DMS 273 (cell line): ENCODE measurements at regions not wholly inside any gene's neighbourhood (a gene's known extent, or its start where the extent isn't known, plus 50 kb on each side); places are given as distances from the start of the nearest gene placed in this dataset.

Source experiments
- DNase-seq: peaks from one replicate; lab custom pipeline; 2025; ENCODE audit not compliant: unreplicated experiment; lab: John Stamatoyannopoulos, UW

DNA sequence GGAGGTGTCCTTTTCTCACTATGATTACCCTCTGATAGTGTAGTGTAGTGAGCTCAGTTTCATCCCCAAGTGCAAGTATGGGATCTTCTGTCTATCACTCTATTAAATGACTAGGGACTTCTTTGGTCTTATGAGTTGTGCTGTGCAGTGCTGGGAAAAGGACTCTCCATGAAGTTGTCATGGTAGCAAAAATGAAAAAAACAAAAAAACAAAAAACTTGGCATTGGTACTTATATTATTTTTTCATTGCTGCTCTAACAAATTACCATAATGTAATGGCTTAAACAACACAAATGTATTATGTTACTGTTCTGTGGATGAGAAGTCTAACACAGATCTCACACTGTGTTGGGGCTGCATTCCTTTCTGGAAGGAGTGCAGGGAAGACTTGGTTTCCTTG lies 393.1 kb upstream of the NOVA1 start:
- DNase-seq = no peak

DNA sequence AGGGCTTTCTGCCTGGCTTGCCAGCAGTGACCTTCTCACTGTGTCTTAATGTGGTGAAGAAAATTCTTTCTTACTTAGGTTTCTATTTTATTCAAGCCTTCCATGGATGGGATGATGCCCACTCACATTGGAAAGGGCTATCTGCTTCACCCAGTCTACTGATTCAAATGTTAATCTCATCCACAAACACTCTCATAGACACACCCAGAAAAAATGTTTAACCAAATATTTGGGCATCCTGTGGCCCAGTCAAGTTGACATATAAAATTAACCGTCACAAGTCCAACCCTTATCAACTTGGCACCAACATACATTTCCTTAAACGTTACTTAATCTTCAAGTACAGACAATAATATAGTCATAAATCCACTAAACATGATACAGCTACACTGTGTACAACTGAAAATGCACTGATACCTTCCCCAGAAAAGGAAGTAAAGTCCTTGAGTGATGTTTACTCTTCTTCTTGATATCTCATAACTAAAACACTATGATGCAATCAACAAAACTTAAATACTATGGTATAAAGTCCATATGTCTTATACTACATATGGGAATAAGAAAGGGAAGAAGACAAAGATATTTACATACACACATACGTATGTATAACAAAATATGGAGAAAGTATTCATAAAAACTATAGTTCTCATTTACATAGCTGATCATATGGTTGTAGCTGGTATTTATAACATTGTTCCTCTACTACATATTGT lies 394.7 kb upstream of the NOVA1 start:
- DNase-seq = no peak

DNA sequence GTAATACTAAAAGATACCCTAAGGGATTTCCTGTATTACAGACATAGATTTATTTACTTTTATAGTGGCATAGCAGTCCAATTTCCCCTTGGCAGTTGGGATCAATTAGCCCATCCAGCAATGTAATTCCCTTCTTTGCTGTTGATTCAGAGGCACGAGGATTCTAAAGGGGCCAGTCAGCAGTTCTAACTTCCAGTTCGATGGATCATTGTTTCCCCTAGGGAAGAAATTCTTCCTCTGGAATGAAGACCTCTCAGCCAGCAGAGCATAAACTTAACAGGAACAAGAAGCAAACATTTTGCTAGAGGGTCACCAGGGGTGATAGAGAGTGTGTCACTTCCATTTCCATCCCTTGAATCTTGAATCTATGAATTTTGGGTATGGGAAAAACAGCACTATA lies 395.7 kb upstream of the NOVA1 start:
- DNase-seq = no peak

DNA sequence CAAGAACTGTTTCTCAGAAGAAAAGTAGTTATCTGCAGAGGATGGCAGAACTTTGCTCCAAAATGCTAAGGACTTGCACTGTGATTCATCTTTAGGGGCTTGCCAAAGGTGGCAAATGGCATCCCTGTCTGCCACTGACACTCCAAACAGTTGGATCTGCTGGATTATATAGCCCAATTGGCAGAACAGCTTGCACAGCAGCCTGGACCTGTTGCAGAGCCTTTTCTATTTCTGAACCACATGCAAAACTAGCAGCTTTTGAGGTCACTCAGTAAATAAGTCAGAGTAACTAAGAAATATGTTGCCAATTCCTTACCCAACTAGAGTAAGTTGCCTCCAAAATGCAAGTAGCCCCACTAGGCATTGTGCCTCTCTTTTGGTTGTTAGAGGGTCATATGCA lies 397.5 kb upstream of the NOVA1 start:
- no peak for DNase-seq

DNA sequence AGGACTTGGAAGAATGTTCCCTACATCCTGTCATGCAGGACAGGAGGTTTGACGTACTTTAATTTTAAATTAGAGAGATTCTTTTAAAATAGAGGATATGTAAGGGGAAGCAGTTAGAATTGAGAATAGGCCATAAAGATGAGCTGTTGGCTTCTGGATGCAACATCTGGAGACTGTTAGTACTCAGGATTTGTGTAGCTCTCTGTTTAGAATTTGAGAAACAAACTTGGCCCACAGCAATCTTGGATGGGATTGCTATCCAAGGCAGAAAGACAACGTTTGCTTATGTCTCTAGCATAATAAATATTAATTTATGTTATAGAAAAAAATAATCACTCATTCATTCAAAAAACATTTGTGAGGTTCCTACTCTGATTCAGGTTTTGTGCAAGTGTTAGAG lies 398.4 kb upstream of the NOVA1 start:
- no peak for DNase-seq

DNA sequence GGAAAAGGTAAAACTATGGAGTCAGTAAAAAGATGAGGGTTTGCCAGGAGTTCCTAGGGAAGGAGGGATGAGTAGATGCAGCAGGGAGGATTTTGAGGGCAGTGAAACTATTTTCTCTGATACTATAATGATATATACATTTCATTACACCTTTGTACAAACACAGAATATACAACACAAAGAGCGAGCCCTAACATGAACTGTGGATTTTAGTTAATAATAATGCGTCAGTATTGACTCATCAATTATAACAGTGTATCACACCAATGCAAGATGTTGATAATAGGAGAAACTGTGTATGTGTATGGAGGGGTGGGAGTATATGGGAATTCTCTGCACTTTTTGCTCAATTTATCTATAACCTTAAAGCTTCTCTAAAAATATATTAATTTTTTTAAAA lies 404.3 kb upstream of the NOVA1 start:
- DNase-seq = no peak

DNA sequence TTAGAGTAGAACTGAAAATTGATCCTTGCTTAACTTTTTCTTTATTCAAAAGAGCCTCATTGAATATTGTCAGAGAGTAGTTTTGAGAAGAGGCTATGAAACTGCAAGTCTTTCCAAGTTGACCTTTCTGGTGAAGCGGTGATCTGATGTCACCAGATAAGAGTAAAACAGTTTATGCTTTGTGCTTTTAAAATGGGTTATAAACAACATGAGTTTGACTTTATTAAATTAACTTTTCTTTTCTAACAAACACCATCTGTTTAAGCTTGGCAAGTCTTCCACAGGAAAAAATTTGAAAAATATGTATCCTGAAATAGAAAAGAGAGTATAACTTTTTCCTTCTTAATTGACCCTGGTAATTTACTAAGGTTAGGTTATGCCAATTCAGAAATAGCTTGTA lies 408.7 kb upstream of the NOVA1 start:
- DNase-seq = no peak

DNA sequence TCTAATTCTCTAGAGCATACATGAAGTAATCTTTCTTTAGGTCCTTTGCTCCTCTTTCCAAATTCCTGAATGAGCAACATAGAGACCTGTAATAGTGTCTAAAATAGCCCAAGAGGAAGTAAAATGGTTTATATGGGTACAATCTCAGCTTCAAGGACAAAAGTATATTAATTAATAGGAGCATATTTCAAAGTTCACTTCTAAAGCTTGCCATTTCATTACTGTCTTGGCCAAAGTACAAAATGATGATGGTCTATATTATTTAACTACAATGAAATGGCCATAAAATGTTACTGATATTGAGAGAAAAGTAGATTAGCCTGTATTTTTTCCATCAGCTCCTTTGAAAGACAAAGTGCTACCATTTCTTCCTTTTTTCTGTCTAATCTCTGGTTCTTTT lies 410.4 kb upstream of the NOVA1 start:
- no peak for DNase-seq

DNA sequence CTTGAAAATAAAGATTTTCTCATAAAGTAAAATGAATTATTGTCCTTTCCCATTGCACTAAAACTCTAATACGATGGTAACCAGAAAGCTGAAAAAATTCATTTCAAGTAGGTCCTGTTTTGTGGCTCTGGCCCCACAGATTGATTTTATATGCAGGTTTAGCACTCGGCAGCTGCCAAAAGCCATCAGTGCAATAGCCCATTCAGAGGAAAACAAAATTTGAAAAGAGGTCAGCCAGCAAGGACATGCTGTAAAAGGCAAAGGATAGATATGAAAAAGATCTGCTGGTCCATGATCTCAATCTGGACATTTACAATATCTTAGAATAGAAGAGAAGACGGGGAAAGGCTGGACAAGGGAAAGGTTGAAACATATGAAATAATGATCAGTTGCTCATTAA lies 414.8 kb upstream of the NOVA1 start:
- DNase-seq = no peak

DNA sequence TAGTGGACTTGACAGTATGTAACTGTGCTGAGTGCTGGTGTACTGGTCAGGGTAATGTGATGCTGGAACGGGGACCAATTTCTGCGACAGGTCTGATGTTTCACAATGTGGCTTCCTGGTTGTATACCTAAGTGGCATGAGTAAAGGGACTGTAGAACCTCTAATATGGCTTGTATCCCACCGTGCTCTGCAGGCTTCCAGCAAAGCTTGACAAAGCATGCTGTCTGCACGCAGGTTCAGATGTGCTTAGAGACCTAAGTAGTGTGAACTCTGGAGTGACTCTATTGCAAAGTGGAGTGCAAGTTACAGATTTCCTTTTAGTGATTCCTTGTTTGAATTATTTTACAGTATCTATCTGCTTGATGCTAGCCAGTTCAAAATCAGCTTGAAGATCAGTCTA lies 415.8 kb upstream of the NOVA1 start:
- no peak for DNase-seq

DNA sequence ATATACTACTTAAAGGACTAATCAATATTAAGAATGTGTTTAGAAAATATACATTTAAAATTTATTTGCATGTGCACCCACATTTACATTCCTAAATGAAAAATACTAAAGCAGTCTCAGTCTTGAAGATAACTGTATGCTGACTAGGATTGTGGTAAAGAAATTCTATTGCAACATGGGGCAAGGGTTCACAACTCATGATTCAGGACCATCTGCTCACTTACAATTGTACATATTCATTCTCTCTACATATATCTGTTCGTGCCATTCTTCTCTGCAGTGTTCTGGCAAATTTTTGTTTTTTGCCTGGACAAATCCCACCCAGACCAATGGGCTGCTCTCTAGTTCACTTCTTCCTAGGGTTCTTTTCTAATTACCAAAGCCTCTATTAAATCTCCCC lies 417.2 kb upstream of the NOVA1 start:
- DNase-seq = no peak

DNA sequence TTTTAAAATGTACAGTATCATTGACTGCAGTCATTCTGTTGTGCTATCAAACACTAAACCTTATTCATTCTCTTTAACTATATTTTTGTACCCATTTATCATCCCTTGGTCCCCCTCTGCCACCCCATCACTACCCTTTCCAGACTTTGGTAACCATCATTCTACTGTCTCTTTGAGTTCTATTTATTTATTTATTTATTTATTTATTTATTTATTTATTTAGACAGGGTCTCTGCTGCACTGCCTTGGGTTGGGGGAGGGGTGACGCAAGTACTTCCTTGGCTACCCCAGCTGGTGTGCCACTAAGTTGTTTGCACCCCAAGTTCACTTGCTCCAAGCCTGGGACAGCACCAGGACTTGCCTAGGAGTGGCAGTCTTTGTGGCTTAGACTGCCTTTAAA lies 427.8 kb upstream of the NOVA1 start:
- no peak for DNase-seq

DNA sequence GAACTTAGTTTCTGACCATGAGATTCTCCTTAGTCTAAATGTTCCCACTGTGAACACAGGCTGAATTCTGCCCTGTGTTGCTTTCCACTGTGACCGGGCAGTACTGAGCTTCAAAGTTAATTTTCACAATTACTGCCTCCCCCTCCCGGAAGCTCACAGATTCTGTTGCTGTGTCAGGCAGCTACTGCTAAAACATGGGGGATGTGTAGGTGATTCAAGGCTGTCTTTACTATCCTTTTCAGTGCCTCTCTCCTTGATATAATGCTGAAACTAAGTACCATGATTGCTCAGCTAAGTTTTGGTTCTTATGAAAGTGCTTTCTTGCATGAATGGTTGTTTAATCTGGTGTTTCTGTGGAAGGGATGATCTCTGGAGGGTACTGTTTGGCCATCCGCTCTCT lies 428.3 kb upstream of the NOVA1 start:
- no peak for DNase-seq

DNA sequence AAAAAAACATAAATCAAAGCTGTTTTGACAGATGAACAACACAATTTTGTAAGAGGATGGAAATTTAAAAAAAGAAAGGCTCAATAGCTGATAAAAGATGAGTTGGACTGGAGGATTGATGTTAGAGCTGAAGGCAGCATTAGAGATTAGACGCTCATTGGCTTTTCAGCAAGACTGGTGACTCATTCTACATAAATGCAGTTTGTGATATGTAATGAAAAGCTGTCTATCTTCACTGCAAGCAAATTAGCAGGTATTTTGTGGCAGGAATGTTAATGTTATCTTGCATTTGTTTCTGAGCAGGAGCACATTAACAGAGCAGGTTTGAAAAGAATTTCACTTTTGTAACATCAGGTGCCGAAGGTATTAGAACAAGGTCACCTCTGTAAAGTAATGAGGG lies 442.7 kb upstream of the NOVA1 start:
- DNase-seq = no peak

DNA sequence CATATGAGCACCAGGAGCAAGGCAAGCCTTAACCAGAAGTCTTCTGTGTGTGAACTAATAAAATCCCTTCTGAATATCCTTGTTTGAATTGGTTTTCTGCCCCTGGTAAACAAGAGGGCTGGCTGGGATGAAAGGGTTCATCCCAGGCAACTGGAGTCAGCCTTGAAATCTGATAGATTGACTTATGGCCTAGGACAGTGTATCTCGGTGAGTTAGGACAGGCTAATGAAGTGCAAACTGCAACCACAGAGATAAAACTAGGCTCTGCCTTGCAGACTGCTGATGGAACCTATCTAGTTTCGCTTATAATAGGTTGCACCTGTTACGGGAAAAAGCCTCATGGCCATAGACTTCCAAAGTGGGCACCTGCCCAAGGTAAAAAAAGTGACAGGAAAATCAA lies 451.9 kb upstream of the NOVA1 start:
- no peak for DNase-seq

DNA sequence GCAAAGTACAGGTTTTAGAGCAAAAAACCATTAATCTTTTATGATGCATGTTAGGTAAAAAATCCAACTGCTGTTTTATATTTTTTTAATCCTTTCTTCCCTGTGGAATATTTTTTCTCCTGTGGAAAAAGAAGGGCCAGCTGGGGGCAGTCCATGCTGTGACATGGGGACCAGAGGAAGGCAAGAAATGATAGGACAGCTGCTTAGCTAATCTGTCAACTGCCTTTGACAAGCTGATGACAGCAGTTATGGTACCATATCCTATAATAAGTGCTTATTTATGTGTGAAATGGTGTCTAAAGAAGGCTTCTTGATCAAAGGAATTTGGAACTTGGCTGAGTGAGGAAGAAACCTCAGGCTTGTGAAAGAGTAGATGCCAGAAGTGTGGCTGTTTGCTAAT lies 452.4 kb upstream of the NOVA1 start:
- no peak for DNase-seq

DNA sequence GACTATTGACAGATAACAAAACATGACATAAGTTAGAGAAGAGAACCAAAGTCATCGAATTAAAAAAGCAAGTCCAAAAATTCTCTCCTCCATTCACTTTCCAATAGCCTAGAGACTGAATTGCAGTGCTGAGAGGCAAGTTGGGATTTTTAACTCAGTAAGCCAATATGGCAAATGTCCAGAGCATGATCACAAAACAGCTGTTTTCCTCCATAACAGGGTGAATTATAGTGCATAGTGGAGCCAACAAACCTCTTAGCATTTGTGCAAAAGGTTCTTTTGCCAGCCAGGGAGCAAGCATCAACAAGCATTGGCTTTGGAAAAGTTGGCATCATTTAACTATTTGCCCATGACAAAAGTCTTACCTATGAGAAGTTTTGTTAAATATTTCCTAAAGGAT lies 458.8 kb upstream of the NOVA1 start:
- DNase-seq = peak; percentile 18

DNA sequence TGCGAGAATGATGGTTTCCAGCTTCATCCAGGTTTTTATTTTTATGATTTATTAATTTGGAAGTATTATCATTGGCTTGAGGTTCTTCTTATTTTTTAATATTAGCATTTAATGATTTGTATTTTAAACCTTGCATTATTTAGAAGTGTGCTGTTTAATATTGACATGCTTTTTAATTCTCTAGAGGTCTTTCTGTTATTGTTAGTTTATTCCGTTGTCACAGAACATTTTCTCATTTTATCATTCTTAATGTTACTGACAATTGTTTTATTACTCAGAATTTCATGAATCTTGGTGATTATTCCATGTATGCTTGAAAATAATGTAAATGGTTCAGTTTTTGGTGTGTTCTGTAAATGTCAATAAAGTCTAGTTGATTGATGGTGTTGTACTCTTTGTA lies 463.5 kb upstream of the NOVA1 start:
- DNase-seq = no peak

DNA sequence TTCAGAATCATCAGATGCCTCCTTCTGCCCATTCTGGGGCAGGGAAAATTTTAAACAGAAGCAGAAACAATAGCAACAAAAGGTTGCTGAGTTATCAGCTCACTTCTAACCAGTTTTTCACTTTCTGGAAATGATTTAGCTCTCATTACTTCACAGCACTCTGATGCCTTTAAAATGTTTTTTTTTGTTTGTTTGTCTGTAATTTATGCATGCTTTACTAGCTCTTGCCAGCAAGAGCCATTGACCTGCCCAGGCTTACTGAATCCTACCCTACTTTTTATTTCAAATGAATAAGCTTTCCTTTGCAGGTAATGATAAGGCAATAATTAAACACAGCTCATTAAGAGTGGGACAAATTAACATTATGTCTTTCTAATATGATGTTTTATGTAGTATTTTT lies 466.1 kb upstream of the NOVA1 start:
- DNase-seq = no peak

DNA sequence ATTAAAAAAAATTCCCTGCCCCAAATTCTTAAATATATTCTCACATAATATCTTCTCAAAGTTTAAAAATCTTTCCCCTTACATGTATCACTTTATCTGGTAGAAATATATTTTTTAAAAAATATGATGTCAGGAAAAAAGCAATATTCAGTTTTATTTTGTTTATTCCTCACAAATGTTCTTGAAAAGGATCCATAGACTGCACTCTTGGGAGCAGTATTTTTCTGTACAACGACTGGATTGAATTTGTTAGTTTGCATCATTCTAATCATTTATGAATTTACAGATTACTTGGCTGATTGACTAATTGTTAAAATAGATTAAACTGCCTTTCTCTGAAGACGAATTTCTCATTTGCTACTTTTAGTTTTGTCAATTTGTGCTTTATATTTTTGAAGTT lies 468.1 kb upstream of the NOVA1 start:
- DNase-seq = no peak

DNA sequence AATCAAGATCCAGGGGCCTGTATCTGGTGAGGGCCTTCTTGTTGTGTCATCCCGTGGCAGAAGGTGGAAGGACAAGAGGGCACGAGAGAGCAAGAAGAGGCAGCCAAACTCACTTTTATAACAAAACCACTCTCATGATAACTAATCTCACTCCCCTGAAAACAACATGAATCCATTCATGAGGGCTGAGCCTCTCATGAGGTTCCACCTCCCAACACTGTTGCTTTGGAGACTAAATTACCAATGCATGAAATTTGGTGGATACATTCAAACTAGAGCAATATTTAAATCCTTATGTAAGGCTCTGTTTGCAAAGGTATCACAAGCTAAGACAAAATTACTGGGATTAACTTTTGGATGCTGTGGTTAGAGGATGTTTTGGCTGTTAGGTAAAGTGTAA lies 470.1 kb upstream of the NOVA1 start:
- no peak for DNase-seq

DNA sequence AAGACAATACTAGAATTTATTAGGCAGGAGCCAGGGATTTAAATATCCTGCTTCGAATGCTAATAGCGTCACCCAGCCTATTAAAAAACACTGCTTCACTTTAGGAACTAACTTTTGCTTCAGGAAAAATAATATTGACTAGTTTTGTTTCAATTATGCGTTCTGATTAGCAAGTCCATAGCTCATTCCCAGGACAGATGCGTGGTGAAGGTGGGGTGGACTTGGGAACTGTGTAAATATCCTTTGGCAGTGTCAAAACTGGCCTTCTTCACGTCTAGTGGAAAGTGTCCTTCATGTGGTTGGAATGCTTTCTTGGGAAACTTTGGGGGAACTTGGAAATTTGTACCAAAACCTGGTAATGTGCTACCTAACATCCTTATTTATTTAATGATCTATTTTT lies 474.8 kb upstream of the NOVA1 start:
- no peak for DNase-seq

DNA sequence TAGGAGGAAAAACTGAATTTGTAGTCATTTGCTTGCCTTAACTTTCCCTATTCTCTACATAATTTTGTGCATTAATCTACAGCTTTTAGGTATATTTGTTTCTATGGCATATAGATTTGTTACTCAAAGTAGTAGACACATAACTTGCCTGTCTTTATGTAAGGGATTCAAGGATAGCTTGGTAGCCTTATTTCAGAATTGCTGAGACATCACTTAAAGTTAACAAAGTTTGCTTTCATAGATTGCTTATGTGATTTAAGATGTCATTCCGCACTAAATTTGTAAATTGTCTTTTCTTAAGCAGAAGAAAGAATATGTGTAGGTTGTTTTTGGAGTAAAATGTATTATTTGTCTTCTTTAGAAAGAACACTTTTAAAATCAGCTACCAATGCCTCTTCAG lies 477.7 kb upstream of the NOVA1 start:
- no peak for DNase-seq

DNA sequence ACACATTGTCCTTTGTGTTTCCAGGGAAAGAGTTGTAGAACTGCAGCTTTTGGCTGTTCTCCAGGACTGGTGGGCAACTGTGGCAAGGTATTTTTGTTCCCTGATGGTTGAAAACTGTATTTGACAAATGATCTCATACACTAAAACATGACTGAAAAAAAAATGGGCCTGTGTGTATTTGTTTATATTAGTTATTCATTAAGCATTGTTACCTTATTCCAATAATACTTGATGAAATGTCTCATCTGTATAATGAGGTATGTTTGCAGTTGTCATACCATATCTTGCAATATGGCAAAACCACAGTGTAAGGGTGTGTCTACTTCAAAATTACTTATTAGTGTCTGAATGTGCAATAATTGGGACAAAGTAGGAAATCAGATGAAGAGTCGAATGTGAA lies 479.4 kb upstream of the NOVA1 start:
- DNase-seq = no peak
